ENCODE measurements at regions not wholly inside any gene's neighbourhood (a gene's known extent, or its start where the extent isn't known, plus 50 kb on each side); places are given as distances from the start of the nearest gene placed in this dataset.

GRCh38 chr12:98294051-98294805 is 221.2 kb upstream of the TMPO start:
- no peak for DNase-seq

- no peak for DNase-seq
These were observed 219.7 kb upstream of the TMPO start for GRCh38 chr12:98295681-98296080.

- peak; percentile 11 for DNase-seq
These were observed 218.8 kb upstream of the TMPO start for GRCh38 chr12:98296462-98297079.

- no peak for DNase-seq
These were observed 217.9 kb upstream of the TMPO start for GRCh38 chr12:98297538-98297937.

GRCh38 chr12:98308141-98308540 is 207.2 kb upstream of the TMPO start:
- DNase-seq = no peak

GRCh38 chr12:98317939-98318899 is 197.2 kb upstream of the TMPO start:
- no peak for DNase-seq

- no peak for DNase-seq
These were observed 195.5 kb upstream of the TMPO start for GRCh38 chr12:98319716-98320425.

- DNase-seq = no peak
These were observed 190.4 kb upstream of the TMPO start for GRCh38 chr12:98325003-98325402.

GRCh38 chr12:98328467-98328866 is 186.9 kb upstream of the TMPO start:
- no peak for DNase-seq

- DNase-seq = no peak
These were observed 185.8 kb upstream of the TMPO start for GRCh38 chr12:98329589-98329988.

- DNase-seq = no peak
These were observed 182.7 kb upstream of the TMPO start for GRCh38 chr12:98332642-98333041.

- DNase-seq = no peak
These were observed 180.6 kb upstream of the TMPO start for GRCh38 chr12:98334768-98335167.

- DNase-seq = no peak
These were observed 174.4 kb upstream of the TMPO start for GRCh38 chr12:98341026-98341425.

- DNase-seq = no peak
These were observed 173.7 kb upstream of the TMPO start for GRCh38 chr12:98341732-98342131.

GRCh38 chr12:98343002-98343567 is 172.3 kb upstream of the TMPO start:
- DNase-seq = no peak

- DNase-seq = no peak
These were observed 171.1 kb upstream of the TMPO start for GRCh38 chr12:98344046-98344930.

- no peak for DNase-seq
These were observed 170.0 kb upstream of the TMPO start for GRCh38 chr12:98345308-98345876.

GRCh38 chr12:98351089-98351488 is 164.3 kb upstream of the TMPO start:
- no peak for DNase-seq

- DNase-seq = no peak
These were observed 163.6 kb upstream of the TMPO start for GRCh38 chr12:98351784-98352183.

- no peak for DNase-seq
These were observed 163.1 kb upstream of the TMPO start for GRCh38 chr12:98352218-98352811.

All from right kidney (tissue), 1 donor.